IMR-90 (cell line): ENCODE measurements at regions not wholly inside any gene's neighbourhood (a gene's known extent, or its start where the extent isn't known, plus 50 kb on each side); places are given as distances from the start of the nearest gene placed in this dataset.

Source experiments
- BHLHE40 ChIP-seq: fragments of 150-350 bp; IDR thresholded peaks from 2 replicates; pipeline ENCODE4 v1.6.1; 2016; ENCODE audit warnings: mild to moderate bottlenecking, low read depth, low read length
- CTCF ChIP-seq: conservative IDR thresholded peaks from 2 replicates; pipeline ENCODE4 v1.5.1; 2012; ENCODE audit warnings: mild to moderate bottlenecking, low read depth, low read length, improper control_type of control experiment
- MAFK ChIP-seq: IDR thresholded peaks from 2 replicates; pipeline ENCODE4 v1.6.1; 2012; ENCODE audit warnings: low read depth, low read length, improper control_type of control experiment
- POLR2A ChIP-seq: IDR thresholded peaks from 2 replicates; pipeline ENCODE4 v1.6.1; 2012; ENCODE audit warnings: mild to moderate bottlenecking, low read depth, low read length
- USF2 ChIP-seq: fragments of 150-350 bp; IDR thresholded peaks from 2 replicates; pipeline ENCODE4 v1.6.1; 2017; ENCODE audit warnings: mild to moderate bottlenecking, antibody characterized with exemption, low read length, low read depth

GRCh38 chr14:79938185-79938584, 273.1 kb downstream of the DIO2 start:
- TF ChIP-seq USF2: no peak
- TF ChIP-seq POLR2A: no peak
- no peak for TF ChIP-seq CTCF
- no peak for TF ChIP-seq BHLHE40
- TF ChIP-seq MAFK: no peak
